ENCODE measurements at regions not wholly inside any gene's neighbourhood (a gene's known extent, or its start where the extent isn't known, plus 50 kb on each side); places are given as distances from the start of the nearest gene placed in this dataset.

DNA sequence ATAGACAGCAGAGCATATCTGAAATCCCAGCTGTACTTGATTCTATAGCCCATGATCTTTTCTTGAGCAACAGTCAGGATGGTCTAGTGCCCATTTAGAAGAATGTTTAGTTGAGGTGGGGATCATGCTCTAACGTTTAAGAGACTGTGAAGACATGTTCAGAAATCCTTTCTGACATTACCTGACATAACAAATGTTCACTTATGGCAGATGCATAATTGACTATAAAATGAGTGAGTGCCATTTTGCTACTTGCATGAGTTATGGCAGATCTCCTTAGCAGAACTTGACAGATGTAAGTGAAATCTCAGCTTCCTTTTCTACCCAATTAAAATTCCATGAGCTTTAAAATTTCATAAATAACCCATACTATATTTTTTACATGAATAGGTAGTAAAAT, 209.5 kb upstream of the MMADHC start:
- Histone ChIP-seq H3K9me3 (ENCODE audit: control insufficient read depth in 1 of 2, insufficient read depth in 1 of 2, low read length in 2 of 2) (no peaks in the 10 kb centered on the region), H3K36me3 (ENCODE audit: insufficient read depth, low read length) (no peaks in the 10 kb centered on the region), H3K4me3 (ENCODE audit: low read length) (no peak overlapping the region), H3K4me1 (ENCODE audit: insufficient read depth, low read length) (no peaks in the 10 kb centered on the region), H3K27me3 (ENCODE audit: control insufficient read depth in 1 of 2, insufficient read depth in 2 of 2, low read length in 2 of 2) (no peaks in the 10 kb centered on the region), H3K27ac (ENCODE audit: low read depth in 1 of 2, low read length in 2 of 2) (no peak overlapping the region)
- Mint-ChIP-seq H3K9me3 (peaks cover 5% of the 10 kb centered on the region), H3K36me3 (ENCODE audit: low read depth) (no peaks in the 10 kb centered on the region), H3K27ac (no peak overlapping the region), H3K27me3 (peaks cover 3% of the 10 kb centered on the region), H3K4me1 (ENCODE audit: low read depth) (no peaks in the 10 kb centered on the region), H3K4me3 (no peak overlapping the region)
- ATAC-seq (ENCODE audit: poor library complexity) (no peak), DNase-seq (no peak)
- TF ChIP-seq, protein P1, sequence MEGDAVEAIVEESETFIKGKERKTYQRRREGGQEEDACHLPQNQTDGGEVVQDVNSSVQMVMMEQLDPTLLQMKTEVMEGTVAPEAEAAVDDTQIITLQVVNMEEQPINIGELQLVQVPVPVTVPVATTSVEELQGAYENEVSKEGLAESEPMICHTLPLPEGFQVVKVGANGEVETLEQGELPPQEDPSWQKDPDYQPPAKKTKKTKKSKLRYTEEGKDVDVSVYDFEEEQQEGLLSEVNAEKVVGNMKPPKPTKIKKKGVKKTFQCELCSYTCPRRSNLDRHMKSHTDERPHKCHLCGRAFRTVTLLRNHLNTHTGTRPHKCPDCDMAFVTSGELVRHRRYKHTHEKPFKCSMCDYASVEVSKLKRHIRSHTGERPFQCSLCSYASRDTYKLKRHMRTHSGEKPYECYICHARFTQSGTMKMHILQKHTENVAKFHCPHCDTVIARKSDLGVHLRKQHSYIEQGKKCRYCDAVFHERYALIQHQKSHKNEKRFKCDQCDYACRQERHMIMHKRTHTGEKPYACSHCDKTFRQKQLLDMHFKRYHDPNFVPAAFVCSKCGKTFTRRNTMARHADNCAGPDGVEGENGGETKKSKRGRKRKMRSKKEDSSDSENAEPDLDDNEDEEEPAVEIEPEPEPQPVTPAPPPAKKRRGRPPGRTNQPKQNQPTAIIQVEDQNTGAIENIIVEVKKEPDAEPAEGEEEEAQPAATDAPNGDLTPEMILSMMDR (IDR thresholded peaks at IDR 0.05) = no peak
- CTCF ChIA-PET = interaction anchor here (0.7 kb wide), 1 partner anchor 23 kb away, joined by 4 read pairs; no protein-coding TSS in a partner anchor
- intact Hi-C loops (cut with DNase I, micrococcal nuclease) = no loop called here
- POLR2A ChIA-PET = no interaction called here

DNA sequence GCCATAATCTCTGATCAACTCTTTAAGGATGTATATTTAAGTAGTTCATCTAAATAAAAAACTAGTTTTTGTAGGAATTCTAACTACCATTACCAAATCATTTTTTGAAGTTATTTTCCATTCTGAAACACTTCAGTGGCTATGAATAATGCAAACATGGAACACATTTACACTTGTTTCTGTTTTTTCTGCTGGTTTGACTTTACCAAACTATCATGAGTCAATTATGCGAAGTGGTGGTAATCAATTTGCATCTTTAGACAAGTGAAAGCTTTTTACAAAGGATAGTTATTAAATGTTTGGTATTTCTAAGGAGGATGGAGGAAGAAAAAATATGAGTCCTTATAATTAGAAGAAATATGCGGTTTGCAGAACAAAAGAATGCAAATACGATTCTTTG, 202.0 kb upstream of the MMADHC start:
- H3K27ac Mint-ChIP-seq = no peak overlapping the region
- CTCF ChIA-PET = no interaction called here
- no peak overlapping the region for H3K4me3 Mint-ChIP-seq
- peaks cover 9% of the 10 kb centered on the region for H3K9me3 Mint-ChIP-seq
- ATAC-seq (ENCODE audit: poor library complexity) (no peak), DNase-seq (no peak)
- Histone ChIP-seq H3K9me3 (ENCODE audit: control insufficient read depth in 1 of 2, insufficient read depth in 1 of 2, low read length in 2 of 2) (no peaks in the 10 kb centered on the region), H3K27me3 (ENCODE audit: control insufficient read depth in 1 of 2, insufficient read depth in 2 of 2, low read length in 2 of 2) (no peaks in the 10 kb centered on the region), H3K4me3 (ENCODE audit: low read length) (no peak overlapping the region), H3K27ac (ENCODE audit: low read depth in 1 of 2, low read length in 2 of 2) (no peak overlapping the region), H3K4me1 (ENCODE audit: insufficient read depth, low read length) (no peaks in the 10 kb centered on the region), H3K36me3 (ENCODE audit: insufficient read depth, low read length) (no peaks in the 10 kb centered on the region)
- H3K36me3 Mint-ChIP-seq (ENCODE audit: low read depth) = no peaks in the 10 kb centered on the region
- H3K4me1 Mint-ChIP-seq (ENCODE audit: low read depth) = no peaks in the 10 kb centered on the region
- intact Hi-C loops (cut with DNase I, micrococcal nuclease) = no loop called here
- H3K27me3 Mint-ChIP-seq = no peaks in the 10 kb centered on the region
- POLR2A ChIA-PET = no interaction called here
- TF ChIP-seq, protein P1 (IDR thresholded peaks at IDR 0.05) = no peak

DNA sequence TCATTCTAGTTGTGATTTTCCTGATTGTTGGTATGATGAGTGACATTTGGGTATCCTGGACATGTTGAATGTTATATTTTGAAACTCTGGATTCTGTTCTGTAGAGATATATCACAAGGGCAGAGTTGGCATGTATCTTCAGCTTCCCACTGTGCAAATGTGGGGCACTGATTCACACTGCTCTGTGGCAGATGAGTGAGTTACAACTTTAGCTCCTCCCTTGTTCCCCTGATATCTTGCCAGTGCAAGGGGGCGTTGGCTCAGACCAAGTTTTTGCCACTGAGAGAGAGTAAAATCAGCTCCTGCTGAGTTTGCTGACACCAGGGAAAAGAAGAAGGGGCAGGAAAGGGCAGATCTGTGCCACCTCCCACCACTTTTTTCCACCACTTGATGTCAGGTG, 199.6 kb upstream of the MMADHC start:
- CTCF ChIA-PET = interaction anchor here (0.9 kb wide), 1 partner anchor 13 kb away, joined by 3 read pairs; no protein-coding TSS in a partner anchor
- no peak overlapping the region for H3K27ac ChIP-seq (ENCODE audit: low read depth in 1 of 2, low read length in 2 of 2)
- H3K4me3 ChIP-seq (ENCODE audit: low read length) = no peak overlapping the region
- Mint-ChIP-seq H3K27ac (no peak overlapping the region), H3K4me3 (no peak overlapping the region), H3K9me3 (peaks cover 9% of the 10 kb centered on the region), H3K27me3 (no peaks in the 10 kb centered on the region), H3K36me3 (ENCODE audit: low read depth) (no peaks in the 10 kb centered on the region), H3K4me1 (ENCODE audit: low read depth) (no peaks in the 10 kb centered on the region)
- POLR2A ChIA-PET = no interaction called here
- TF ChIP-seq, protein P1 (IDR thresholded peaks at IDR 0.05) = no peak
- no peaks in the 10 kb centered on the region for H3K36me3 ChIP-seq (ENCODE audit: insufficient read depth, low read length)
- no peaks in the 10 kb centered on the region for H3K4me1 ChIP-seq (ENCODE audit: insufficient read depth, low read length)
- intact Hi-C loops (cut with DNase I, micrococcal nuclease) = no loop called here
- no peaks in the 10 kb centered on the region for H3K27me3 ChIP-seq (ENCODE audit: control insufficient read depth in 1 of 2, insufficient read depth in 2 of 2, low read length in 2 of 2)
- no peak for ATAC-seq (ENCODE audit: poor library complexity)
- no peak for DNase-seq
- H3K9me3 ChIP-seq (ENCODE audit: control insufficient read depth in 1 of 2, insufficient read depth in 1 of 2, low read length in 2 of 2) = no peaks in the 10 kb centered on the region

All from CD4-positive, alpha-beta T cell (primary cell).